ENCODE measurements at regions not wholly inside any gene's neighbourhood (a gene's known extent, or its start where the extent isn't known, plus 50 kb on each side); places are given as distances from the start of the nearest gene placed in this dataset.

- no peak for TF ChIP-seq CTCF (IDR thresholded peaks at IDR 0.05; ENCODE audit: low read depth, low read length, missing control alignments)
- H3K4me3 ChIP-seq (replicated peaks; ENCODE audit: low read depth, low read length) = no peak overlapping the region
- DNase-seq (ENCODE audit: extremely low read depth, low read depth) = no peak
Observed at GRCh38 chr9:12502520-12502919, 190.7 kb upstream of the TYRP1 start.

- no peak for DNase-seq (ENCODE audit: extremely low read depth, low read depth)
- TF ChIP-seq CTCF (IDR thresholded peaks at IDR 0.05; ENCODE audit: low read depth, low read length, missing control alignments) = no peak
- H3K4me3 ChIP-seq (replicated peaks; ENCODE audit: low read depth, low read length) = no peak overlapping the region
Observed at GRCh38 chr9:12503606-12504122, 189.5 kb upstream of the TYRP1 start.

- no peak overlapping the region for H3K4me3 ChIP-seq (replicated peaks; ENCODE audit: low read depth, low read length)
- no peak for DNase-seq (ENCODE audit: extremely low read depth, low read depth)
- no peak for TF ChIP-seq CTCF (IDR thresholded peaks at IDR 0.05; ENCODE audit: low read depth, low read length, missing control alignments)
Observed at GRCh38 chr9:12510551-12510950, 182.6 kb upstream of the TYRP1 start.

GRCh38 chr9:12511726-12512125, 181.5 kb upstream of the TYRP1 start:
- no peak for TF ChIP-seq CTCF (IDR thresholded peaks at IDR 0.05; ENCODE audit: low read depth, low read length, missing control alignments)
- no peak overlapping the region for H3K4me3 ChIP-seq (replicated peaks; ENCODE audit: low read depth, low read length)
- no peak for DNase-seq (ENCODE audit: extremely low read depth, low read depth)

GRCh38 chr9:12516031-12516430, 177.2 kb upstream of the TYRP1 start:
- DNase-seq (ENCODE audit: extremely low read depth, low read depth) = no peak
- no peak for TF ChIP-seq CTCF (IDR thresholded peaks at IDR 0.05; ENCODE audit: low read depth, low read length, missing control alignments)
- no peak overlapping the region for H3K4me3 ChIP-seq (replicated peaks; ENCODE audit: low read depth, low read length)

GRCh38 chr9:12516573-12516972, 176.6 kb upstream of the TYRP1 start:
- DNase-seq (ENCODE audit: extremely low read depth, low read depth) = no peak
- no peak for TF ChIP-seq CTCF (IDR thresholded peaks at IDR 0.05; ENCODE audit: low read depth, low read length, missing control alignments)

More at GRCh38 chr9:12516573-12516972, 176.6 kb upstream of the TYRP1 start:
- H3K4me3 ChIP-seq (replicated peaks; ENCODE audit: low read depth, low read length) = no peak overlapping the region

Measured in HFF-Myc (cell line).